Spinal cord (tissue), 9 donors: ENCODE measurements at regions not wholly inside any gene's neighbourhood (a gene's known extent, or its start where the extent isn't known, plus 50 kb on each side); places are given as distances from the start of the nearest gene placed in this dataset.

Experiments
- DNase-seq, 6 donors: peaks; one replicate each; pipeline versions ENCODE4 v3.0.0 to v3.0.0-alpha.2; 2013 to 2015; ENCODE audit warnings: low spot score in 6 of 6, low read depth in 4 of 6
- H3K27ac ChIP-seq: one replicate; pipeline ENCODE4 v1.5.1; 2013; ENCODE audit warnings: low read depth, low read length, control low read depth
- H3K27me3 ChIP-seq: one replicate; pipeline ENCODE4 v1.6.1; 2013; ENCODE audit warnings: low read length; ENCODE audit not compliant: control insufficient read depth, insufficient read depth
- H3K36me3 ChIP-seq: one replicate; pipeline ENCODE4 v1.6.1; 2013; ENCODE audit warnings: low read length; ENCODE audit not compliant: control insufficient read depth, insufficient read depth
- H3K4me1 ChIP-seq: one replicate; pipeline ENCODE4 v1.6.1; 2013; ENCODE audit warnings: low read length; ENCODE audit not compliant: control insufficient read depth, insufficient read depth
- H3K4me3 ChIP-seq: one replicate; pipeline ENCODE4 v1.5.1; 2013; ENCODE audit warnings: low read depth, low read length, control low read depth
- H3K9me3 ChIP-seq: one replicate; pipeline ENCODE4 v1.6.1; 2013; ENCODE audit warnings: low read length; ENCODE audit not compliant: control insufficient read depth, insufficient read depth
- WGBS: methylation state at CpG from one replicate; pipeline ENCODE4 v1.1.5; 2013; ENCODE audit warnings: missing lambda C conversion rate; ENCODE audit not compliant: insufficient coverage; 5-methylcytosine and 5-hydroxymethylcytosine counted together
- donor health status: healthy.

GRCh38 chr13:64855506-64855905 is 2374.6 kb downstream of the PCDH9 start:
- H3K4me3 ChIP-seq: no peak overlapping the region
- no peaks in the 10 kb centered on the region for H3K4me1 ChIP-seq
- no peaks in the 10 kb centered on the region for H3K9me3 ChIP-seq
- DNase-seq: peak; percentile 15 to 76 (median 33)
- H3K36me3 ChIP-seq: no peaks in the 10 kb centered on the region
- H3K27ac ChIP-seq: no peak overlapping the region
- H3K27me3 ChIP-seq: no peaks in the 10 kb centered on the region

- no peak for DNase-seq
Measured at GRCh38 chr13:64850017-64850416, 2380.1 kb downstream of the PCDH9 start.

GRCh38 chr13:64849196-64849595 is 2380.9 kb downstream of the PCDH9 start:
- Histone ChIP-seq H3K27ac (no peak overlapping the region), H3K27me3 (no peaks in the 10 kb centered on the region), H3K36me3 (no peaks in the 10 kb centered on the region), H3K4me3 (no peak overlapping the region), H3K4me1 (no peaks in the 10 kb centered on the region), H3K9me3 (no peaks in the 10 kb centered on the region)
- peak in 1 of 6 donors; percentile 4 for DNase-seq

More at GRCh38 chr13:64850017-64850416, 2380.1 kb downstream of the PCDH9 start:
- H3K27me3 ChIP-seq: no peaks in the 10 kb centered on the region
- H3K4me1 ChIP-seq: no peaks in the 10 kb centered on the region
- H3K36me3 ChIP-seq: no peaks in the 10 kb centered on the region
- H3K4me3 ChIP-seq: no peak overlapping the region
- no peaks in the 10 kb centered on the region for H3K9me3 ChIP-seq
- no peak overlapping the region for H3K27ac ChIP-seq

GRCh38 chr13:64847767-64848166 is 2382.4 kb downstream of the PCDH9 start:
- Histone ChIP-seq H3K36me3 (no peaks in the 10 kb centered on the region), H3K27me3 (no peaks in the 10 kb centered on the region), H3K4me1 (no peaks in the 10 kb centered on the region), H3K9me3 (no peaks in the 10 kb centered on the region), H3K4me3 (no peak overlapping the region), H3K27ac (no peak overlapping the region)
- DNase-seq: no peak
- WGBS: 89% methylated on average over 5 of the region's 6 CpGs

- H3K4me3 ChIP-seq: no peak overlapping the region
- H3K9me3 ChIP-seq: no peaks in the 10 kb centered on the region
- H3K27ac ChIP-seq: no peak overlapping the region
- no peaks in the 10 kb centered on the region for H3K4me1 ChIP-seq
- H3K36me3 ChIP-seq: no peaks in the 10 kb centered on the region
- peak in 1 of 6 donors; percentile 6 for DNase-seq
- no peaks in the 10 kb centered on the region for H3K27me3 ChIP-seq
- no CpG with 5 or more reads among the region's 1 CpG for WGBS
Measured at GRCh38 chr13:64845110-64845509, 2385.0 kb downstream of the PCDH9 start.

GRCh38 chr13:64819081-64819480 is 2411.1 kb downstream of the PCDH9 start:
- DNase-seq: no peak
- Histone ChIP-seq H3K4me3 (no peak overlapping the region), H3K4me1 (no peaks in the 10 kb centered on the region), H3K27ac (no peak overlapping the region), H3K27me3 (no peaks in the 10 kb centered on the region), H3K9me3 (no peaks in the 10 kb centered on the region), H3K36me3 (no peaks in the 10 kb centered on the region)
- WGBS: 100% methylated on average over 1 of the region's 2 CpGs

GRCh38 chr13:64817691-64818090 is 2412.4 kb downstream of the PCDH9 start:
- DNase-seq: no peak
- Histone ChIP-seq H3K36me3 (no peaks in the 10 kb centered on the region), H3K9me3 (no peaks in the 10 kb centered on the region), H3K4me3 (no peak overlapping the region), H3K27me3 (no peaks in the 10 kb centered on the region), H3K27ac (no peak overlapping the region), H3K4me1 (no peaks in the 10 kb centered on the region)
- 100% methylated on average over 1 of the region's 3 CpGs for WGBS

- Histone ChIP-seq H3K36me3 (no peaks in the 10 kb centered on the region), H3K27me3 (no peaks in the 10 kb centered on the region), H3K4me1 (no peaks in the 10 kb centered on the region), H3K9me3 (peaks cover 6% of the 10 kb centered on the region), H3K27ac (no peak overlapping the region), H3K4me3 (no peak overlapping the region)
- no peak for DNase-seq
- 89% methylated on average over 1 of the region's 3 CpGs for WGBS
Measured at GRCh38 chr13:64810750-64811149, 2419.4 kb downstream of the PCDH9 start.

GRCh38 chr13:64808704-64809103 is 2421.4 kb downstream of the PCDH9 start:
- Histone ChIP-seq H3K27ac (no peak overlapping the region), H3K27me3 (no peaks in the 10 kb centered on the region), H3K36me3 (no peaks in the 10 kb centered on the region), H3K4me1 (no peaks in the 10 kb centered on the region), H3K4me3 (no peak overlapping the region), H3K9me3 (peaks cover 6% of the 10 kb centered on the region)
- 97% methylated on average over 4 of the region's 4 CpGs for WGBS
- DNase-seq: no peak

- Histone ChIP-seq H3K4me1 (no peaks in the 10 kb centered on the region), H3K27me3 (no peaks in the 10 kb centered on the region), H3K9me3 (no peaks in the 10 kb centered on the region), H3K4me3 (no peak overlapping the region), H3K36me3 (no peaks in the 10 kb centered on the region), H3K27ac (no peak overlapping the region)
- DNase-seq: no peak
- no CpG with 5 or more reads among the region's 4 CpGs for WGBS
Measured at GRCh38 chr13:64801768-64802167, 2428.4 kb downstream of the PCDH9 start.
